ENCODE measurements at regions not wholly inside any gene's neighbourhood (a gene's known extent, or its start where the extent isn't known, plus 50 kb on each side); places are given as distances from the start of the nearest gene placed in this dataset.

GRCh38 chr6:25121186-25121585 is 158.0 kb upstream of the CARMIL1 start:
- H3K27ac Mint-ChIP-seq: no peak overlapping the region
- Histone ChIP-seq H3K18ac (ENCODE audit: insufficient read length, low read depth, low read length) (no peak overlapping the region), H2BK15ac (ENCODE audit: low read depth, low read length) (no peak overlapping the region), H2BK20ac (ENCODE audit: low read depth, low read length, poor library complexity, severe bottlenecking) (no peak overlapping the region), H3K79me1 (ENCODE audit: insufficient read depth, low read depth, low read length, poor library complexity, severe bottlenecking) (no peaks in the 10 kb centered on the region), H3K23ac (ENCODE audit: insufficient read length, low read depth, low read length) (no peak overlapping the region), H3K27ac (ENCODE audit: insufficient read length, low read depth, low read length) (no peak overlapping the region), H3K4me1 (ENCODE audit: insufficient read depth, low read length) (no peaks in the 10 kb centered on the region), H3K56ac (ENCODE audit: insufficient read length, low read depth, low read length) (no peak overlapping the region), H3K4me2 (ENCODE audit: insufficient read depth, insufficient read length, low read length) (no peak overlapping the region), H2BK120ac (ENCODE audit: low read depth, low read length, poor library complexity, severe bottlenecking) (no peak overlapping the region), H3T11ph (ENCODE audit: low read length) (no peak overlapping the region), H4K5ac (ENCODE audit: insufficient read length, low read depth, low read length) (no peak overlapping the region), H2AK5ac (ENCODE audit: insufficient read length, low read length) (no peak overlapping the region), H4K20me1 (ENCODE audit: control insufficient read depth, insufficient read depth, insufficient read length) (no peaks in the 10 kb centered on the region), H3K27me3 (ENCODE audit: insufficient read depth, low read length) (no peaks in the 10 kb centered on the region), H2AFZ (ENCODE audit: low read length) (no peak overlapping the region), H3K4ac (ENCODE audit: low read depth, low read length) (no peak overlapping the region), H2BK12ac (ENCODE audit: insufficient read length, low read depth, low read length) (no peak overlapping the region), H3K9ac (ENCODE audit: extremely low read depth, insufficient read length, low read length) (no peak overlapping the region), H3K9me3 (ENCODE audit: control insufficient read depth, low read depth, low read length) (no peaks in the 10 kb centered on the region), H3K23me2 (ENCODE audit: insufficient read length, low read depth, low read length, poor library complexity, severe bottlenecking) (no peaks in the 10 kb centered on the region), H3K14ac (ENCODE audit: insufficient read depth, low read length) (no peak overlapping the region), H4K91ac (ENCODE audit: insufficient read length, low read depth, low read length) (no peak overlapping the region), H2BK5ac (ENCODE audit: insufficient read length, low read length) (no peak overlapping the region), H3K79me2 (ENCODE audit: insufficient read depth, low read length) (no peaks in the 10 kb centered on the region), H4K8ac (replicated peaks; ENCODE audit: insufficient read length, low read depth, low read length) (no peak overlapping the region)
- H3K4me3 Mint-ChIP-seq: no peak overlapping the region
- peaks cover 0 to 4% (median 0%) of the 10 kb centered on the region in 3 experiments; a peak in 1 of 7 replicates for H3K36me3 Mint-ChIP-seq (ENCODE audit: insufficient read depth in 1 of 3, low read depth in 3 of 3)
- no peaks in the 10 kb centered on the region for H3K9me3 Mint-ChIP-seq
- TF ChIP-seq CTCF (conservative IDR thresholded peaks at IDR 0.05): no peak
- DNase-seq: no peak
- H3K4me1 Mint-ChIP-seq: no peaks in the 10 kb centered on the region
- no peaks in the 10 kb centered on the region; the same call in 1 of the 2 replicates for H3K27me3 Mint-ChIP-seq (ENCODE audit: low read depth)

Data from H9 (cell line).